ENCODE measurements at regions not wholly inside any gene's neighbourhood (a gene's known extent, or its start where the extent isn't known, plus 50 kb on each side); places are given as distances from the start of the nearest gene placed in this dataset.

GRCh38 chr5:12316812-12317211, 412.6 kb upstream of the CTNND2 start:
- ChIA-PET CTCF (no interaction called here), POLR2A (no interaction called here), RAD21 (ENCODE audit: low non-redundant PET in 1 of 2, low total read pairs in 2 of 2, uncharacterized antibody in 2 of 2, unreplicated experiment in 2 of 2) (no interaction called here)
- Histone ChIP-seq H3K4me2 (ENCODE audit: low read length) (no peak overlapping the region), H3K27ac (ENCODE audit: low read depth, low read length) (no peak overlapping the region), H3K4me3 (replicated peaks in 1 of 2; ENCODE audit: low read depth in 1 of 2, low read length in 2 of 2) (no peak overlapping the region), H3K4me1 (ENCODE audit: control insufficient read depth in 1 of 2, insufficient read depth in 2 of 2, low read length in 2 of 2) (no peaks in the 10 kb centered on the region), H3K9ac (ENCODE audit: low read length) (no peak overlapping the region), H4K20me1 (ENCODE audit: insufficient read depth) (no peaks in the 10 kb centered on the region), H3K36me3 (ENCODE audit: control insufficient read depth in 1 of 2, insufficient read depth in 2 of 2, low read length in 2 of 2) (no peaks in the 10 kb centered on the region), H3K79me2 (ENCODE audit: insufficient read depth, low read length) (no peaks in the 10 kb centered on the region), H2AFZ (ENCODE audit: low read depth, low read length, poor library complexity, severe bottlenecking) (no peak overlapping the region), H3K27me3 (ENCODE audit: insufficient read depth, low read length) (no peaks in the 10 kb centered on the region), H3K9me2 (ENCODE audit: insufficient read depth) (no peaks in the 10 kb centered on the region), H3K9me3 (ENCODE audit: control insufficient read depth in 1 of 2, insufficient read depth in 1 of 2, low read depth in 1 of 2, low read length in 2 of 2) (peaks cover 14 to 15% of the 10 kb centered on the region in 2 experiments; a peak in 2 of 4 replicates)
- no TSS peak for BruUV-seq (replicated peaks)
- intact Hi-C loops (cut with micrococcal nuclease) = no loop called here
- DNase-seq (ENCODE audit: low read depth, low spot score) (no peak), ATAC-seq (no peak)
- TF ChIP-seq ZNF274 (IDR thresholded peaks at IDR 0.05; ENCODE audit: low read depth, low read length) (no peak), ATF3 (IDR thresholded peaks at IDR 0.05) (no peak), ZBTB33 (IDR thresholded peaks at IDR 0.05; ENCODE audit: extremely low read depth, insufficient replicate concordance, low read length) (no peak), POLR2A (IDR thresholded peaks at IDR 0.05; ENCODE audit: borderline replicate concordance, extremely low read depth, insufficient read depth, insufficient read length) (no peak), ELF1 (IDR thresholded peaks at IDR 0.05; ENCODE audit: borderline replicate concordance, low read depth) (no peak), YY1 (IDR thresholded peaks at IDR 0.05; ENCODE audit: extremely low read depth, insufficient replicate concordance, low read depth, low read length) (no peak), ZFX (IDR thresholded peaks at IDR 0.05) (no peak), EZH2 (IDR thresholded peaks at IDR 0.05) (no peak), SRF (IDR thresholded peaks at IDR 0.05; ENCODE audit: low read depth) (no peak), CEBPB (IDR thresholded peaks at IDR 0.05; ENCODE audit: low read depth) (no peak), RAD21 (IDR thresholded peaks at IDR 0.05; ENCODE audit: low read depth) (no peak), EGR1 (IDR thresholded peaks at IDR 0.05; ENCODE audit: low read depth) (no peak), TCF7L2 (IDR thresholded peaks at IDR 0.05; ENCODE audit: borderline replicate concordance, extremely low read depth, insufficient read depth, insufficient read length) (no peak), JUND (IDR thresholded peaks at IDR 0.05) (no peak), FOSL1 (IDR thresholded peaks at IDR 0.05; ENCODE audit: low read depth) (no peak), REST (IDR thresholded peaks at IDR 0.05; ENCODE audit: low read depth) (no peak), CTCF (IDR thresholded peaks at IDR 0.05 in 2 of 3, conservative IDR thresholded peaks at IDR 0.05 in 1 of 3; ENCODE audit: borderline replicate concordance in 1 of 3, insufficient read depth in 1 of 3, low read depth in 2 of 3, low read length in 2 of 3) (no peak)

Data from HCT116 (cell line).